Superior temporal gyrus (tissue), 1 donor: ENCODE measurements at regions not wholly inside any gene's neighbourhood (a gene's known extent, or its start where the extent isn't known, plus 50 kb on each side); places are given as distances from the start of the nearest gene placed in this dataset.

Experiments used
- DNase-seq: peaks from one replicate; pipeline ENCODE4 v3.0.0-alpha.2; 2016; ENCODE audit errors: extremely low spot score

- peak; percentile 79 for DNase-seq
These were observed 64.4 kb upstream of the BARHL2 start for GRCh38 chr1:90781534-90781933.

GRCh38 chr1:90780981-90781380, 63.9 kb upstream of the BARHL2 start:
- no peak for DNase-seq

GRCh38 chr1:90779573-90779972, 62.5 kb upstream of the BARHL2 start:
- DNase-seq: no peak

GRCh38 chr1:90778486-90778885, 61.4 kb upstream of the BARHL2 start:
- DNase-seq: no peak

GRCh38 chr1:90773812-90774211, 56.7 kb upstream of the BARHL2 start:
- no peak for DNase-seq

- DNase-seq: no peak
These were observed 51.7 kb upstream of the BARHL2 start for GRCh38 chr1:90768826-90769225.

GRCh38 chr1:90768098-90768497, 51.0 kb upstream of the BARHL2 start:
- no peak for DNase-seq
